Epithelial cell of esophagus (primary cell): ENCODE measurements at regions not wholly inside any gene's neighbourhood (a gene's known extent, or its start where the extent isn't known, plus 50 kb on each side); places are given as distances from the start of the nearest gene placed in this dataset.

Experiments
- DNase-seq: peaks from one replicate; pipeline ENCODE4 v3.0.0; 2010; ENCODE audit warnings: low read depth
- H3K4me3 ChIP-seq: 2 replicates; pipeline ENCODE4 v1.5.1; 2011; ENCODE audit warnings: mild to moderate bottlenecking, low read length, control low read depth
- CTCF ChIP-seq: IDR thresholded peaks from 2 replicates; pipeline ENCODE4 v1.5.1; 2011; ENCODE audit warnings: low read depth, mild to moderate bottlenecking, low read length, control low read depth, inconsistent platforms; ENCODE audit not compliant: insufficient read depth; ENCODE audit errors: missing control alignments

- no peak for TF ChIP-seq CTCF
- DNase-seq = no peak
- H3K4me3 ChIP-seq = no peak overlapping the region
Observed at GRCh38 chr21:38751379-38752050, 54.2 kb upstream of the ETS2 start.

GRCh38 chr21:38752051-38752505, 53.7 kb upstream of the ETS2 start:
- DNase-seq = no peak
- no peak overlapping the region for H3K4me3 ChIP-seq
- TF ChIP-seq CTCF = no peak

DNA sequence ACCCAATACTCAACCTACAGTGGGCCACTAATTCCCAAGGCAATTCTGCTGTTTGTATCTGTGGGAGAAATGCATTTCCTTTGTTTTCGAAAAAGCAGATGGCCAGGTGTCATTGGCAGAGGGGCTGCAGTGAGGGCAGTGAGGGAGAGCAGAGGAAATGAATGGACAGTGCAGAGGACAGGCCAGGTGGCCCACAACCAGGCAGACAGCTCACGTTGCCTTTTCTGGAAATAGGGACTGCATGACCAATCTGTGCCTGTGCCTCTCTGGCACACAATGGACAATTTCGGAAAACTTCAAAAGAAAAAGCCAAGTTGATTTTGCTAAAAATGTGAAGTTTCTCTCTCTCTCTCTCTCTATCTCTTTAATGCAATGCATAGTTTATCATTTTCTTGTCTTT, 52.6 kb upstream of the ETS2 start:
- no peak for TF ChIP-seq CTCF
- no peak for DNase-seq
- H3K4me3 ChIP-seq = no peak overlapping the region

- TF ChIP-seq CTCF = no peak
- no peak overlapping the region for H3K4me3 ChIP-seq
- DNase-seq = peak; percentile 24
Observed at GRCh38 chr21:38753557-38753971, 52.2 kb upstream of the ETS2 start.
